ENCODE measurements at regions not wholly inside any gene's neighbourhood (a gene's known extent, or its start where the extent isn't known, plus 50 kb on each side); places are given as distances from the start of the nearest gene placed in this dataset.

DNA sequence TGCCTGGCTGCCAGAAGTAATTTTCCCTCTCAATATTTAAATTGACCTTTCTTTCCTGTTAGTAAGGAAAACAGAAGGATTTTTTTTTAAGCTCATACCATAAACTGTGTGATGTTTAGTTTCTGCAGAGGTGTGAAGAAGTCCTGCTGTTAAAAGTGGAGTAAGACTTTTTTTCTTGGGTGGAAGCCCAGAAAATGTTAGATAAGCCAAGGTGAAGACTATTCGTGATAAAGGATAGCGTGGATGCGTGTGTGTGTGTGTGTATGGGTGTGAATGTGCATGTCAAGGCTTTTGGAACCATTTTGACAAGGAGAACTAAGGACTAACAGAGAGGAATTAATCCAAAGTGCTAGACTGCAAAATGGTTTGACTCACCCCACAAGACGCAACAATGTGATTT lies 152.9 kb upstream of the SEL1L start:
- CTCF ChIA-PET, result no interaction called here
- FAIRE-seq (no peak), DNase-seq (ENCODE audit: low read depth, low spot score) (no peak)
- H3K9me3 ChIP-seq (replicated peaks; ENCODE audit: control insufficient read depth, insufficient read depth, low read length), result peaks cover 3% of the 10 kb centered on the region
- H3K27ac ChIP-seq (ENCODE audit: insufficient read depth, low read depth, low read length), result no peak overlapping the region
- no peak overlapping the region for H3K4me3 ChIP-seq (replicated peaks in 1 of 3; ENCODE audit: insufficient read depth in 1 of 3, low read depth in 1 of 3, low read length in 3 of 3)
- no peak overlapping the region for H2AFZ ChIP-seq (ENCODE audit: low read depth, low read length)
- H3K27me3 ChIP-seq (ENCODE audit: control insufficient read depth in 2 of 2, insufficient read depth in 2 of 2, low read length in 2 of 2), result no peaks in the 10 kb centered on the region
- BruUV-seq (replicated peaks), result no TSS peak
- H3K79me2 ChIP-seq (ENCODE audit: control insufficient read depth, insufficient read depth, low read length), result no peaks in the 10 kb centered on the region
- POLR2A ChIA-PET, result no interaction called here
- intact Hi-C loops (cut with micrococcal nuclease), result no loop called here
- no peak overlapping the region for H3K4me2 ChIP-seq (ENCODE audit: insufficient read depth, low read length)
- H3K36me3 ChIP-seq (ENCODE audit: control insufficient read depth in 2 of 2, extremely low read depth in 1 of 2, insufficient read depth in 2 of 2, low read length in 2 of 2), result no peaks in the 10 kb centered on the region
- TF ChIP-seq POLR2AphosphoS5 (IDR thresholded peaks at IDR 0.05; ENCODE audit: insufficient read depth, low read depth, low read length) (no peak), POLR2A (IDR thresholded peaks at IDR 0.05; ENCODE audit: low read depth, low read length) (no peak), MYC (IDR thresholded peaks at IDR 0.05; ENCODE audit: low read depth, low read length) (no peak), FOS (IDR thresholded peaks at IDR 0.05; ENCODE audit: borderline replicate concordance, insufficient read depth, low read length) (no peak), JUN (IDR thresholded peaks at IDR 0.05; ENCODE audit: borderline replicate concordance, insufficient read depth, insufficient read length, low read depth) (no peak), EZH2 (IDR thresholded peaks at IDR 0.05; ENCODE audit: borderline replicate concordance, low read depth, low read length, severe bottlenecking) (no peak), GATA2 (IDR thresholded peaks at IDR 0.05; ENCODE audit: insufficient read depth, insufficient read length, low read depth, low read length) (no peak)
- TF ChIP-seq, protein P1, sequence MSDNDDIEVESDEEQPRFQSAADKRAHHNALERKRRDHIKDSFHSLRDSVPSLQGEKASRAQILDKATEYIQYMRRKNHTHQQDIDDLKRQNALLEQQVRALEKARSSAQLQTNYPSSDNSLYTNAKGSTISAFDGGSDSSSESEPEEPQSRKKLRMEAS (IDR thresholded peaks at IDR 0.05; ENCODE audit: insufficient read depth, insufficient read length), result no peak
- TF ChIP-seq, protein P2, sequence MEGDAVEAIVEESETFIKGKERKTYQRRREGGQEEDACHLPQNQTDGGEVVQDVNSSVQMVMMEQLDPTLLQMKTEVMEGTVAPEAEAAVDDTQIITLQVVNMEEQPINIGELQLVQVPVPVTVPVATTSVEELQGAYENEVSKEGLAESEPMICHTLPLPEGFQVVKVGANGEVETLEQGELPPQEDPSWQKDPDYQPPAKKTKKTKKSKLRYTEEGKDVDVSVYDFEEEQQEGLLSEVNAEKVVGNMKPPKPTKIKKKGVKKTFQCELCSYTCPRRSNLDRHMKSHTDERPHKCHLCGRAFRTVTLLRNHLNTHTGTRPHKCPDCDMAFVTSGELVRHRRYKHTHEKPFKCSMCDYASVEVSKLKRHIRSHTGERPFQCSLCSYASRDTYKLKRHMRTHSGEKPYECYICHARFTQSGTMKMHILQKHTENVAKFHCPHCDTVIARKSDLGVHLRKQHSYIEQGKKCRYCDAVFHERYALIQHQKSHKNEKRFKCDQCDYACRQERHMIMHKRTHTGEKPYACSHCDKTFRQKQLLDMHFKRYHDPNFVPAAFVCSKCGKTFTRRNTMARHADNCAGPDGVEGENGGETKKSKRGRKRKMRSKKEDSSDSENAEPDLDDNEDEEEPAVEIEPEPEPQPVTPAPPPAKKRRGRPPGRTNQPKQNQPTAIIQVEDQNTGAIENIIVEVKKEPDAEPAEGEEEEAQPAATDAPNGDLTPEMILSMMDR (IDR thresholded peaks at IDR 0.05; ENCODE audit: extremely low read depth in 1 of 2, insufficient read depth in 1 of 2, low read depth in 1 of 2, low read length in 2 of 2), result no peak
- dilution Hi-C loops (cut with MboI; ENCODE audit: extremely low pct_ligation_motif_present, low sequenced_read_pairs), result no loop called here
- H3K9ac ChIP-seq (replicated peaks; ENCODE audit: extremely low read depth, insufficient read depth, low read length), result no peak overlapping the region
- no peaks in the 10 kb centered on the region for H3K9me1 ChIP-seq (replicated peaks; ENCODE audit: control insufficient read depth, extremely low read depth, insufficient read depth, low read length)
- no peaks in the 10 kb centered on the region for H4K20me1 ChIP-seq (replicated peaks; ENCODE audit: control insufficient read depth, extremely low read depth, insufficient read depth, low read length)
- no peaks in the 10 kb centered on the region for H3K4me1 ChIP-seq (ENCODE audit: control insufficient read depth, extremely low read depth, insufficient read depth, low read length)
